B cell (primary cell): ENCODE measurements at regions not wholly inside any gene's neighbourhood (a gene's known extent, or its start where the extent isn't known, plus 50 kb on each side); places are given as distances from the start of the nearest gene placed in this dataset.

Experiments
- ATAC-seq: fragments of 200-7000 bp; cut with Tn5 transposase; one replicate; pipeline ENCODE4 v1.10.0; 2021; ENCODE audit warnings: low read depth, mild to moderate bottlenecking, moderate number of reproducible peaks, moderate library complexity
- CTCF ChIA-PET: fragments of 350-600 bp; sonication (Branson Sonifier 250); formaldehyde crosslinking; loops from one replicate; lab custom pipeline; 2021; ENCODE audit warnings: antibody characterized with exemption, inconsistent platforms; lab: Charles Lee
- POLR2A ChIA-PET: fragments of 350-600 bp; sonication (Branson Sonifier 250); formaldehyde crosslinking; loops from one replicate; lab custom pipeline; 2021; ENCODE audit warnings: antibody characterized with exemption; lab: Charles Lee
- DNase-seq: peaks from one replicate; pipeline ENCODE4 v3.0.0; 2013
- H2AFZ ChIP-seq: 2 replicates; pipeline ENCODE4 v1.6.1; 2012; ENCODE audit warnings: mild to moderate bottlenecking, low read depth, low read length; ENCODE audit not compliant: insufficient read depth, poor library complexity, severe bottlenecking
- H3K27ac ChIP-seq, 2 donors: 1 replicate in 1 of 2; 2 replicates in 1 of 2; pipeline ENCODE4 v1.5.1; 2012 to 2013; ENCODE audit warnings: low read length in 2 of 2, mild to moderate bottlenecking in 2 of 2, moderate library complexity in 1 of 2
- H3K27me3 ChIP-seq, 4 experiments: fragments of 200-600 bp in 1 of 4; sonication (generic) in 1 of 4; replicated peaks in 1 of 4; 1 replicate in 2 of 4; 2 replicates in 2 of 4; pipeline versions ENCODE4 v1.6.1 to v1.7.0; 2013 to 2016; ENCODE audit warnings: low read length in 3 of 4, mild to moderate bottlenecking in 2 of 4, mixed read lengths in 1 of 4, moderate library complexity in 1 of 4; ENCODE audit not compliant: insufficient read depth in 4 of 4, control insufficient read depth in 3 of 4; ENCODE audit errors: control extremely low read depth in 1 of 4
- H3K36me3 ChIP-seq, 2 experiments: replicated peaks in 1 of 2; 1 replicate in 1 of 2; 2 replicates in 1 of 2; pipeline versions ENCODE4 v1.6.1 to v1.7.1; 2013; ENCODE audit warnings: low read length in 1 of 2; ENCODE audit not compliant: insufficient read depth in 2 of 2, control insufficient read depth in 1 of 2; ENCODE audit errors: control extremely low read depth in 1 of 2, extremely low read depth in 1 of 2
- H3K4me1 ChIP-seq, 2 donors: fragments of 200-600 bp in 1 of 2; sonication (generic) in 1 of 2; 1 replicate in 1 of 2; 2 replicates in 1 of 2; pipeline versions ENCODE4 v1.5.1 to v1.6.1; 2013 to 2017; ENCODE audit warnings: low read length in 2 of 2; ENCODE audit not compliant: control insufficient read depth in 2 of 2, insufficient read depth in 2 of 2
- H3K4me2 ChIP-seq: replicated peaks from 2 replicates; pipeline ENCODE3; 2012; ENCODE audit warnings: mild to moderate bottlenecking, low read depth, low read length; ENCODE audit not compliant: poor library complexity, severe bottlenecking
- H3K4me3 ChIP-seq, 5 experiments: fragments of 200-600 bp in 1 of 5; sonication (generic) in 1 of 5; 1 replicate in 3 of 5; 2 replicates in 2 of 5; pipeline versions ENCODE4 v1.5.1 to v1.7.0; 2011 to 2016; ENCODE audit warnings: low read length in 4 of 5, mild to moderate bottlenecking in 4 of 5, low read depth in 2 of 5, control low read depth in 1 of 5, moderate library complexity in 1 of 5; ENCODE audit not compliant: insufficient read depth in 1 of 5; ENCODE audit errors: control extremely low read depth in 1 of 5, extremely low read depth in 1 of 5
- H3K79me2 ChIP-seq: fragments of 200-600 bp; sonication (generic); one replicate; pipeline ENCODE4 v1.6.0; 2016; ENCODE audit warnings: low read length; ENCODE audit not compliant: control insufficient read depth, insufficient read depth
- H3K9ac ChIP-seq: fragments of 200-600 bp; sonication (generic); 2 replicates; pipeline ENCODE4 v1.6.1; 2017; ENCODE audit warnings: mild to moderate bottlenecking, low read length, moderate library complexity
- H3K9me3 ChIP-seq, 3 donors: one replicate each; pipeline versions ENCODE4 v1.6.1 to v1.7.1; 2013; ENCODE audit warnings: low read length in 2 of 3; ENCODE audit not compliant: control insufficient read depth in 2 of 3, insufficient read depth in 1 of 3; ENCODE audit errors: control extremely low read depth in 1 of 3
- H4K20me1 ChIP-seq: 2 replicates; pipeline ENCODE4 v1.6.0; 2012; ENCODE audit warnings: mild to moderate bottlenecking, low read length; ENCODE audit not compliant: insufficient read depth, control insufficient read depth, poor library complexity, severe bottlenecking
- H3K27ac Mint-ChIP-seq: one replicate; pipeline ENCODE4 v1.8.0; 2021; ENCODE audit warnings: mixed read lengths
- H3K27me3 Mint-ChIP-seq: one replicate; pipeline ENCODE4 v1.8.0; 2021; ENCODE audit warnings: mixed read lengths
- H3K4me1 Mint-ChIP-seq: one replicate; pipeline ENCODE4 v1.8.0; 2021; ENCODE audit warnings: mixed read lengths
- H3K4me3 Mint-ChIP-seq: one replicate; pipeline ENCODE4 v1.8.0; 2021; ENCODE audit warnings: mixed read lengths
- H3K9me3 Mint-ChIP-seq: one replicate; pipeline ENCODE4 v1.8.0; 2022; ENCODE audit warnings: mixed read lengths; ENCODE audit not compliant: insufficient read depth
- EZH2 ChIP-seq: IDR thresholded peaks from 2 replicates; pipeline ENCODE4 v1.6.1; 2012; ENCODE audit warnings: borderline replicate concordance, low read depth, mild to moderate bottlenecking, moderate library complexity, low read length; ENCODE audit not compliant: insufficient read depth, poor library complexity, severe bottlenecking
- WGBS: methylation state at CpG from one replicate; pipeline ENCODE4 v1.1.5; 2013; ENCODE audit warnings: missing lambda C conversion rate; ENCODE audit not compliant: insufficient coverage; 5-methylcytosine and 5-hydroxymethylcytosine counted together
- intact Hi-C: fragments of 100-400 bp; cut with micrococcal nuclease; formaldehyde crosslinking; loops from one replicate; pipeline ENCODE4 v1.10.0; 2022
- TF ChIP-seq, protein P1 (sequence below): fragments of 200-600 bp; IDR thresholded peaks from one replicate; pipeline ENCODE4 v1.8.0; 2022; ENCODE audit warnings: antibody characterized with exemption, mild to moderate bottlenecking

- Histone ChIP-seq H2AFZ (no peak overlapping the region), H4K20me1 (no peaks in the 10 kb centered on the region), H3K27ac (no peak overlapping the region), H3K4me2 (no peak overlapping the region), H3K36me3 (no peaks in the 10 kb centered on the region), H3K9ac (no peak overlapping the region), H3K9me3 (no peaks in the 10 kb centered on the region), H3K79me2 (no peaks in the 10 kb centered on the region), H3K27me3 (peaks cover 0 to 10% (median 0%) of the 10 kb centered on the region in 4 experiments), H3K4me3 (no peak overlapping the region), H3K4me1 (no peaks in the 10 kb centered on the region)
- H3K4me1 Mint-ChIP-seq, result no peaks in the 10 kb centered on the region
- no peak for TF ChIP-seq EZH2
- TF ChIP-seq, protein P1, sequence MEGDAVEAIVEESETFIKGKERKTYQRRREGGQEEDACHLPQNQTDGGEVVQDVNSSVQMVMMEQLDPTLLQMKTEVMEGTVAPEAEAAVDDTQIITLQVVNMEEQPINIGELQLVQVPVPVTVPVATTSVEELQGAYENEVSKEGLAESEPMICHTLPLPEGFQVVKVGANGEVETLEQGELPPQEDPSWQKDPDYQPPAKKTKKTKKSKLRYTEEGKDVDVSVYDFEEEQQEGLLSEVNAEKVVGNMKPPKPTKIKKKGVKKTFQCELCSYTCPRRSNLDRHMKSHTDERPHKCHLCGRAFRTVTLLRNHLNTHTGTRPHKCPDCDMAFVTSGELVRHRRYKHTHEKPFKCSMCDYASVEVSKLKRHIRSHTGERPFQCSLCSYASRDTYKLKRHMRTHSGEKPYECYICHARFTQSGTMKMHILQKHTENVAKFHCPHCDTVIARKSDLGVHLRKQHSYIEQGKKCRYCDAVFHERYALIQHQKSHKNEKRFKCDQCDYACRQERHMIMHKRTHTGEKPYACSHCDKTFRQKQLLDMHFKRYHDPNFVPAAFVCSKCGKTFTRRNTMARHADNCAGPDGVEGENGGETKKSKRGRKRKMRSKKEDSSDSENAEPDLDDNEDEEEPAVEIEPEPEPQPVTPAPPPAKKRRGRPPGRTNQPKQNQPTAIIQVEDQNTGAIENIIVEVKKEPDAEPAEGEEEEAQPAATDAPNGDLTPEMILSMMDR, result no peak
- no peak overlapping the region for H3K27ac Mint-ChIP-seq
- no CpG with 5 or more reads among the region's 3 CpGs for WGBS
- DNase-seq (no peak), ATAC-seq (no peak)
- H3K4me3 Mint-ChIP-seq, result no peak overlapping the region
- intact Hi-C loops, result no loop called here
- POLR2A ChIA-PET, result no interaction called here
- H3K27me3 Mint-ChIP-seq, result peaks cover 18% of the 10 kb centered on the region
- CTCF ChIA-PET, result no interaction called here
- H3K9me3 Mint-ChIP-seq, result no peaks in the 10 kb centered on the region
Measured at GRCh38 chr12:5140190-5140589, 96.5 kb downstream of the KCNA5 start.

DNA sequence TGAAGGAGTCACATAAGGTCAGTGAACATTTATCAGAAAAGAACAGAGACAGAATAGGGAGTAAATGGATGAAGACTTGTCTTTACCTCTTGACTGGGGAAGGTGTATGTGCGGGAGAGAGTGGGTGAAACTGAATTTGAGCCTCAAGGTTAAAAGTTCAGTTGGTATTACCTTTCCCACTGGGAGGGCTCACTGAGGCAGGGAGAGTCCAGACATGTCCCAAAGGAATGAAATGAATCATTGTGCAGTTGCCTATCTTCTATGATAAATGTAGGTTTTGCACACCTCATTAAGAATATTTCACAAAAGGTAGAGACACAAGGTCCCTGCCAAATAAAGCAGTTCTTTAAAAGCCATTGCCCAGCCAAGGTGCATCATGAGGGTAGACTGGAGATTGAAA, 105.2 kb downstream of the KCNA5 start:
- DNase-seq (no peak), ATAC-seq (no peak)
- H3K27me3 ChIP-seq, result peaks cover 0 to 3% (median under 1%) of the 10 kb centered on the region in 4 experiments
- no peaks in the 10 kb centered on the region for H3K79me2 ChIP-seq
- TF ChIP-seq, protein P1, result no peak
- no peak for TF ChIP-seq EZH2
- peaks cover 34% of the 10 kb centered on the region for H3K27me3 Mint-ChIP-seq
- no peaks in the 10 kb centered on the region for H3K4me1 ChIP-seq
- H3K4me3 Mint-ChIP-seq, result no peak overlapping the region
- H3K27ac ChIP-seq, result no peak overlapping the region
- no peak overlapping the region for H2AFZ ChIP-seq
- H3K4me2 ChIP-seq, result no peak overlapping the region
- H3K9me3 ChIP-seq, result no peaks in the 10 kb centered on the region
- H3K4me3 ChIP-seq, result no peak overlapping the region
- H3K4me1 Mint-ChIP-seq, result no peaks in the 10 kb centered on the region
- no peak overlapping the region for H3K9ac ChIP-seq
- H4K20me1 ChIP-seq, result no peaks in the 10 kb centered on the region
- no peak overlapping the region for H3K27ac Mint-ChIP-seq
- H3K9me3 Mint-ChIP-seq, result no peaks in the 10 kb centered on the region
- WGBS, result no CpG with 5 or more reads among the region's 1 CpG
- intact Hi-C loops, result no loop called here
- CTCF ChIA-PET, result no interaction called here
- POLR2A ChIA-PET, result no interaction called here
- no peaks in the 10 kb centered on the region for H3K36me3 ChIP-seq
